Kidney epithelial cell (primary cell): ENCODE measurements at regions not wholly inside any gene's neighbourhood (a gene's known extent, or its start where the extent isn't known, plus 50 kb on each side); places are given as distances from the start of the nearest gene placed in this dataset.

ENCODE experiments used
- DNase-seq: peaks from one replicate; pipeline ENCODE4 v3.0.0-alpha.2; 2010; ENCODE audit warnings: low read depth
- H3K27me3 ChIP-seq: 2 replicates; pipeline ENCODE4 v1.6.0; 2011; ENCODE audit warnings: low read length; ENCODE audit not compliant: control insufficient read depth, insufficient read depth
- H3K36me3 ChIP-seq: 2 replicates; pipeline ENCODE4 v1.5.1; 2011; ENCODE audit warnings: low read length; ENCODE audit not compliant: control insufficient read depth, insufficient read depth
- H3K4me3 ChIP-seq: 2 replicates; pipeline ENCODE4 v1.5.1; 2011; ENCODE audit warnings: low read depth, mild to moderate bottlenecking, control low read depth, low read length
- CTCF ChIP-seq: IDR thresholded peaks from 2 replicates; pipeline ENCODE4 v1.5.1; 2011; ENCODE audit warnings: mild to moderate bottlenecking, moderate library complexity, low read length, control low read depth, inconsistent platforms; ENCODE audit not compliant: insufficient read depth, poor library complexity, severe bottlenecking

GRCh38 chr6:9978480-9978879 lies 436.4 kb downstream of the TFAP2A start:
- no peak overlapping the region for H3K4me3 ChIP-seq
- TF ChIP-seq CTCF = no peak
- DNase-seq = no peak

DNA sequence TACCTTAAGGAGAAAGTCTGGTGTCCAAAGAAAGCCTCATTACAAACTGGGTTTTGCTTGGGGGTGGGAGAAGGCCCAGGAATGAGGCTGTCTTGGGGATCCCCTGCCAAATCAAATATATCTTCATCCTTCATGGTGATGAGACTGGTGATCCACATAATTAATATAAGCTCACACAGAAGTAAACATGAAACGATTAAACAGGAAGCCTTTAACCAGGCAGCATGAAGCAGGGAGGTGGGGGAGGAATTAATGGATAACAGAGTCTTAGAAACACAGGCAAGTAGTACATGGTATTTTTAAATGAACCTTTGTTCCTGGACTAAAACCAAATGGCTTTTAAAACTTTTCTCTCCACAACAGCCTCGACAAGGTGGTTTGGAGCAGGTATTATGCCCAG lies 437.5 kb downstream of the TFAP2A start:
- H3K4me3 ChIP-seq = no peak overlapping the region
- DNase-seq = peak; percentile 5
- no peaks in the 10 kb centered on the region for H3K27me3 ChIP-seq
- no peaks in the 10 kb centered on the region for H3K36me3 ChIP-seq
- no peak for TF ChIP-seq CTCF

More at GRCh38 chr6:9978480-9978879, 436.4 kb downstream of the TFAP2A start:
- no peaks in the 10 kb centered on the region for H3K36me3 ChIP-seq
- H3K27me3 ChIP-seq = no peaks in the 10 kb centered on the region

GRCh38 chr6:9961646-9962045 lies 453.2 kb downstream of the TFAP2A start:
- DNase-seq = no peak
- Histone ChIP-seq H3K27me3 (no peaks in the 10 kb centered on the region), H3K4me3 (no peak overlapping the region), H3K36me3 (no peaks in the 10 kb centered on the region)
- TF ChIP-seq CTCF = no peak

- H3K27me3 ChIP-seq = no peaks in the 10 kb centered on the region
- TF ChIP-seq CTCF = no peak
- no peak for DNase-seq
- H3K4me3 ChIP-seq = no peak overlapping the region
- no peaks in the 10 kb centered on the region for H3K36me3 ChIP-seq
Observed at GRCh38 chr6:9957215-9957759, 457.6 kb downstream of the TFAP2A start.

GRCh38 chr6:9948678-9949077 lies 466.2 kb downstream of the TFAP2A start:
- no peaks in the 10 kb centered on the region for H3K27me3 ChIP-seq
- no peak for DNase-seq
- no peak overlapping the region for H3K4me3 ChIP-seq
- no peaks in the 10 kb centered on the region for H3K36me3 ChIP-seq
- TF ChIP-seq CTCF = no peak

DNA sequence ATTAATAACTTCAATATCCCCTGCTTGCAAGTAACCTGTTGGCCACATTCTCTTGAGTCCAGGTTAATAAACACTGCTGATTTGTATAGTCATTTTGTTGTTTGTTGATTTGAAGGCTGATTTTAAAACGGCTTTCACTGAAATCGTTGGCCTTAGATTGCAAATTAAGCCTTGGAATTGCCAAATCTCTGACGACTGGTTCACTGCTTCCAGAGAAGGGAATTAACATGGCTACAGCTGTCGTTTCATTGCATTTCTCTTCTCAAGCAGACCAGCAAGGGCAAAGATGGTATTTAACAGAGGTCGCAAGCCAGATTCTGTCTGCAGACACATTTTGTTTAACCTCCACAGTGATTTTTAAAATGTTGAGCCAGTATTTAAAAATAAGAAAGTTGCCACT lies 470.9 kb downstream of the TFAP2A start:
- no peaks in the 10 kb centered on the region for H3K36me3 ChIP-seq
- DNase-seq = no peak
- no peak for TF ChIP-seq CTCF
- H3K27me3 ChIP-seq = no peaks in the 10 kb centered on the region
- no peak overlapping the region for H3K4me3 ChIP-seq
